ENCODE measurements at regions not wholly inside any gene's neighbourhood (a gene's known extent, or its start where the extent isn't known, plus 50 kb on each side); places are given as distances from the start of the nearest gene placed in this dataset.

DNA sequence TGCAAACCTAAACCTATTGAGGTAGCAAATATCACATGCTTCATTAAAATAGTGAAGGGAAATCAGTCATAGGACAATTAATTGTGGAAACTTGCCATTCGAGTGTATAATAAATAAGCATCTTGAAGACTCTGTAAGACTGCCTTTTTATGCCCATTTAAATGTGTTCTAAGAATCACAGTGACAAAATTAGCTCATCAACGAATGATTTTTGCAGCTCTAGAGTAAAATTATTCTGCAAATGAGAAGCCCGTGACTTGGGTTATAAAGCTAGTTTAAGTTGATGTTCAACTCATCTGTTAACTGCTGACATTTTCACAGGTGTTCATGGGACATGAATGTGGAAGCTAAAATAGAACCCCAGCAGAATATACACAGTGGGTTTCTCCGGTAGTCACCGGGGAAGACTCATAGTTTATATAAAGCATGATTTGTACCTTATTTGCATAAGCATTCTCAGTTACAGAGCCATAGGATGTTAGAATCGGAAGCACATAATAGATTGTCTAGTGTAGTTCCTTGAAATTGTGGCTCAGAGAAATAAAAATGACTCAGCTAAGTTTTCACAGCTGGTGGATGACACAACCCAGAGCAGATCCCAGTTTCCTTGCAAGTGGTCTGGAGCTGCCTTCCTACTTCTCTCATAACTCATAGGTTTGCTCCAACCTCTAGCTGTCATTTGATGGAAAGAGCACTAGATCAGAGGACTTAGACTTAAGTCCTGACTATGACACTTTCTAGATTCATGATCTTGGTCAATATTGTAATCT, 107.3 kb downstream of the UCHL5 start:
- TF ChIP-seq, protein P1, sequence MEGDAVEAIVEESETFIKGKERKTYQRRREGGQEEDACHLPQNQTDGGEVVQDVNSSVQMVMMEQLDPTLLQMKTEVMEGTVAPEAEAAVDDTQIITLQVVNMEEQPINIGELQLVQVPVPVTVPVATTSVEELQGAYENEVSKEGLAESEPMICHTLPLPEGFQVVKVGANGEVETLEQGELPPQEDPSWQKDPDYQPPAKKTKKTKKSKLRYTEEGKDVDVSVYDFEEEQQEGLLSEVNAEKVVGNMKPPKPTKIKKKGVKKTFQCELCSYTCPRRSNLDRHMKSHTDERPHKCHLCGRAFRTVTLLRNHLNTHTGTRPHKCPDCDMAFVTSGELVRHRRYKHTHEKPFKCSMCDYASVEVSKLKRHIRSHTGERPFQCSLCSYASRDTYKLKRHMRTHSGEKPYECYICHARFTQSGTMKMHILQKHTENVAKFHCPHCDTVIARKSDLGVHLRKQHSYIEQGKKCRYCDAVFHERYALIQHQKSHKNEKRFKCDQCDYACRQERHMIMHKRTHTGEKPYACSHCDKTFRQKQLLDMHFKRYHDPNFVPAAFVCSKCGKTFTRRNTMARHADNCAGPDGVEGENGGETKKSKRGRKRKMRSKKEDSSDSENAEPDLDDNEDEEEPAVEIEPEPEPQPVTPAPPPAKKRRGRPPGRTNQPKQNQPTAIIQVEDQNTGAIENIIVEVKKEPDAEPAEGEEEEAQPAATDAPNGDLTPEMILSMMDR (IDR thresholded peaks at IDR 0.05; ENCODE audit: insufficient read depth, low read depth, low read length, missing control alignments): no peak
- peak; percentile 90 for DNase-seq (ENCODE audit: low read depth)
- no peak overlapping the region for H3K4me3 ChIP-seq (ENCODE audit: low read length)

DNA sequence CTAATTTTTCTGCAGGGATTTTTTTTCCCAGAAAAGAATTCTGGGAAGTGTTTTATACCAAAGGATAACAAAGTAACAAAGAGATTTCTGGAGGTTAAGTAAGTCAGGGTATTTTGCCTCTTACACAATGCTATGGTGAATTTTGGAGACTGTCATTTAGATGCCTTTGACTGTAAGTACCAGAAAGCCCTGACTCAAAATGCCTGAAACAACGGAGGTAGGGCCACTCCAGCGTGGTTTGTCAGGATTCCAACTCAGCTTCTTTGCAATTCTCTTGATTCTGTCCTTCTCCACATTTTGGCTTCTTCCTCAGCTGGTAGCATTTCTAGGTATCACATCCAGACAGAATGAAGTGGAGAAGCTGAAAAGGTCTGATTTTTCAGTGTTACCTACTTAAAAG, 106.5 kb downstream of the UCHL5 start:
- peak; percentile 14 for DNase-seq (ENCODE audit: low read depth)
- H3K4me3 ChIP-seq (ENCODE audit: low read length): no peak overlapping the region
- TF ChIP-seq, protein P1 (IDR thresholded peaks at IDR 0.05; ENCODE audit: insufficient read depth, low read depth, low read length, missing control alignments): no peak

DNA sequence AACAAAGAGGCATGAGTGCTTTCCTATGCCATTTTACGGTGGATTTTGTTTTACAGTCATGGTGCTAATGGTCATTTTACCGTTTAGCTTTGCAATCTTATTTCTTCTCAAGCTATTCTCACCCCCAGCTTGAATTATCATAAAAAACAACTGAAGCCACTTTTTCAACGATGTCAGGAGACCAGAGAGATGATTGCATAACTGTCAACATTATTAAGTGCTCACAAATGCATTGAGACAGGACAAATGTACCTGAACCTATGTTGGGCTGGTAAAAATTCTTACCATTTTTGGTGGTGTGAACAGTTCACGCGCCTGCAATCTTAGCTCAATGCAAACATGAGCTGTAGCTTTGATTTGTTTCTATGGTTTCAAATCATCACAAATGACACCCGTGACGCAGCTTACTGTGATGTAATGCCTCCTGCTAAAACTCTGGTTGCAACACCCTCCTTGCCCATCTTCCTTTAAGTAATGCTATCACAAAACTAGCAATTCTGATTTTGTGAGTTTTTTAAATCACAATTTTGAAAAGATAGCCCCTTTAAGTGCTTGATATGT, 104.4 kb downstream of the UCHL5 start:
- DNase-seq (ENCODE audit: low read depth): peak; percentile 41
- H3K4me3 ChIP-seq (ENCODE audit: low read length): no peak overlapping the region
- TF ChIP-seq, protein P1 (IDR thresholded peaks at IDR 0.05; ENCODE audit: insufficient read depth, low read depth, low read length, missing control alignments): no peak

DNA sequence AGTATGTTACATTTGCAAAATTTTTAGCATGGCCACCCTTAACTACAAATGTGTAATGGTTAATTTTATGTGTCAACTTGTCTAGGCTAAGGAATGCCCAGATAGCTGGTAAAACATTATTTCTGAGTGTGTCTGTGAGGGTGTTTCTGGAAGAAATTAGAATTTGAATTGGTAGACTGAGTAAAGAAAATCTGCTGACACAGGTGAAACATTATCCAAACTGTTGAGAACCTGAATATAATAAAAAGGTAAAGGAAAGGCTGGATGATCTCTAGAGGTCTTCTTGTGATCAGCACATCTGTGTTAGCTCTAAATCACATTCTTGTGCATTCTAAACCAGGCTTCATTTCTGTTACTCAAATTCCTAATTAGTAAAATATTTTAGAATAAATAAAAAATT, 100.8 kb downstream of the UCHL5 start:
- TF ChIP-seq, protein P1 (IDR thresholded peaks at IDR 0.05; ENCODE audit: insufficient read depth, low read depth, low read length, missing control alignments): no peak
- H3K4me3 ChIP-seq (ENCODE audit: low read length): no peak overlapping the region

DNA sequence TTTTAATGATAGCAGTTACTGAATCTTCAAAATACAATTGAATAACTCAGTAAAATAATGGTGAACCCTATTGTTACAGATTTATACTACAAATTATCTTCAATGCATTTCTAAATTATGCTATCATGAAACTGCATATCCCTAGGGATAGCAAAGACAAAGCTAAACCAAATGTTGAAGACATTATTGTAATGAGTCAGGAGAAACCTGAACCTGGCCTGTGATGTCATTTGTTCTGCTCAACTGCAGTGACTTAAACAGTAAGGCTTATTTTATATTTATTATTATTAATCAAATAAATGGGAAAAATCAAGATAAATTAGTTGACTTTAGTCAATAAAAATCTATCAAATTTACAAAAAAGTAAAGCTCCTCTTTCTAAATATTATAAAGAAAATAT, 100.3 kb downstream of the UCHL5 start:
- H3K4me3 ChIP-seq (ENCODE audit: low read length): no peak overlapping the region
- peak; percentile 56 for DNase-seq (ENCODE audit: low read depth)
- TF ChIP-seq, protein P1 (IDR thresholded peaks at IDR 0.05; ENCODE audit: insufficient read depth, low read depth, low read length, missing control alignments): no peak

More for the DNA sequence above, 100.8 kb downstream of the UCHL5 start:
- no peak for DNase-seq (ENCODE audit: low read depth)

DNA sequence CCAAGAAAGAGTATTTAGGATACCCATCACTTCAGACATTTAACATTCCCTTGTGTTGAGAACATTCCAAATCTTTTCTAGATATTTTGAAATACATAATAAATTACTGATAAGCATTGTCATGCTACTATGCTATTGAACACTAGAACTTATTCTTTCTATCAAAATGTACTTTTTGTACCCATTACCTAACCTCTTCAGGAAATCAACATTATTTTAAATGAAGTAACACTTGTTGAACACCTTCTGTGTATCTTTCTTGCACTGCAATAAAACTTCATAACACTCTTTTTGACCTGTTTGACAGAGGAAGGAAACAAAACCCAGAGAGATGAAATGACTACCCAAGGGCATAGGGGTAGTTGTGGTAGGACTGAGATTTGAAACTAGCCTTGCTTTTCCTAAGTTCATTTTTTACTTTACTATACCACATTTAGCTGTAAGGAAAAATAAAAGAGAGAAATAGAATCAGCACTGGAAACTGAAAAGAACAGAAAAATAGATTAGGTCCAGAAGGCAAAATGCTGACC, 99.4 kb downstream of the UCHL5 start:
- H3K4me3 ChIP-seq (ENCODE audit: low read length): no peak overlapping the region
- TF ChIP-seq, protein P1 (IDR thresholded peaks at IDR 0.05; ENCODE audit: insufficient read depth, low read depth, low read length, missing control alignments): no peak
- no peak for DNase-seq (ENCODE audit: low read depth)
